Right atrium auricular region (tissue), 2 donors: ENCODE measurements at regions not wholly inside any gene's neighbourhood (a gene's known extent, or its start where the extent isn't known, plus 50 kb on each side); places are given as distances from the start of the nearest gene placed in this dataset.

Experiments
- DNase-seq: peaks from one replicate; pipeline ENCODE4 v3.0.0-alpha.2; 2019; ENCODE audit warnings: low spot score
- H3K27ac ChIP-seq, 2 donors: fragments of 200-600 bp; sonication (generic); 1 replicate in 1 of 2; 2 replicates in 1 of 2; pipeline ENCODE4 v1.5.1; 2016 to 2019
- H3K27me3 ChIP-seq, 2 donors: fragments of 200-600 bp; sonication (generic); one replicate each; pipeline versions ENCODE4 v1.5.1 to v1.6.0; 2017 to 2019
- H3K36me3 ChIP-seq: fragments of 200-600 bp; sonication (generic); one replicate; pipeline ENCODE4 v1.5.1; 2016
- H3K4me1 ChIP-seq, 2 donors: fragments of 200-600 bp; sonication (generic); one replicate each; pipeline versions ENCODE4 v1.5.1 to v1.6.0; 2017 to 2019
- H3K4me3 ChIP-seq, 2 donors: fragments of 200-600 bp; sonication (generic); 1 replicate in 1 of 2; 2 replicates in 1 of 2; pipeline ENCODE4 v1.5.1; 2017 to 2019; ENCODE audit warnings: mild to moderate bottlenecking in 1 of 2, moderate library complexity in 1 of 2
- H3K9me3 ChIP-seq, 2 donors: fragments of 200-600 bp; sonication (generic); one replicate each; pipeline ENCODE4 v1.5.1; 2019
- TF ChIP-seq, protein P1 (sequence below), 2 donors: fragments of 200-600 bp; sonication (generic); IDR thresholded peaks; one replicate each; pipeline ENCODE4 v1.5.1; 2019; ENCODE audit warnings: antibody characterized with exemption in 2 of 2

DNA sequence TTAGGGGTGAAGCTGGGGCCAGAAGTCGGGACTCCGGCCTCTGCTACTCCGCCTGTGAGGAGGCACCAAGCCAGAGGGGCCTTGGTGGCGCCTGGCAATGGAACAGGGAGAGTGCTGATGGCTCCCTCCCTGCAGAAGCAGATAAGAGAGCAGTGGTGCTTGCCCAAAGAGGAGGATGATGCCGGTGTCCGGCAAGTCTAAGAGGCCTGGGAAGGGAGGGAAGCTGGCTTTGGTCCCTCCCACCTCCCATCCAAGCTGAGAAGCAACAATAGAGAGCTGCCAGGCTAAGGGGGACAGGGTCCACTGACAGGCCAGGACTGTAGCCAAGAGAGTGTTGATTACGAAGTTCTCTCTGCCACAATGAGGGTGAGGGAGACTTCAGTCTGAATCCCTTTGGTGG lies 479.5 kb downstream of the TNS1 start:
- Histone ChIP-seq H3K27ac (peak overlapping the region in 1 of 2 donors; percentile 2), H3K9me3 (no peaks in the 10 kb centered on the region)
- TF ChIP-seq, protein P1, sequence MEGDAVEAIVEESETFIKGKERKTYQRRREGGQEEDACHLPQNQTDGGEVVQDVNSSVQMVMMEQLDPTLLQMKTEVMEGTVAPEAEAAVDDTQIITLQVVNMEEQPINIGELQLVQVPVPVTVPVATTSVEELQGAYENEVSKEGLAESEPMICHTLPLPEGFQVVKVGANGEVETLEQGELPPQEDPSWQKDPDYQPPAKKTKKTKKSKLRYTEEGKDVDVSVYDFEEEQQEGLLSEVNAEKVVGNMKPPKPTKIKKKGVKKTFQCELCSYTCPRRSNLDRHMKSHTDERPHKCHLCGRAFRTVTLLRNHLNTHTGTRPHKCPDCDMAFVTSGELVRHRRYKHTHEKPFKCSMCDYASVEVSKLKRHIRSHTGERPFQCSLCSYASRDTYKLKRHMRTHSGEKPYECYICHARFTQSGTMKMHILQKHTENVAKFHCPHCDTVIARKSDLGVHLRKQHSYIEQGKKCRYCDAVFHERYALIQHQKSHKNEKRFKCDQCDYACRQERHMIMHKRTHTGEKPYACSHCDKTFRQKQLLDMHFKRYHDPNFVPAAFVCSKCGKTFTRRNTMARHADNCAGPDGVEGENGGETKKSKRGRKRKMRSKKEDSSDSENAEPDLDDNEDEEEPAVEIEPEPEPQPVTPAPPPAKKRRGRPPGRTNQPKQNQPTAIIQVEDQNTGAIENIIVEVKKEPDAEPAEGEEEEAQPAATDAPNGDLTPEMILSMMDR (IDR thresholded peaks at IDR 0.05): no peak

DNA sequence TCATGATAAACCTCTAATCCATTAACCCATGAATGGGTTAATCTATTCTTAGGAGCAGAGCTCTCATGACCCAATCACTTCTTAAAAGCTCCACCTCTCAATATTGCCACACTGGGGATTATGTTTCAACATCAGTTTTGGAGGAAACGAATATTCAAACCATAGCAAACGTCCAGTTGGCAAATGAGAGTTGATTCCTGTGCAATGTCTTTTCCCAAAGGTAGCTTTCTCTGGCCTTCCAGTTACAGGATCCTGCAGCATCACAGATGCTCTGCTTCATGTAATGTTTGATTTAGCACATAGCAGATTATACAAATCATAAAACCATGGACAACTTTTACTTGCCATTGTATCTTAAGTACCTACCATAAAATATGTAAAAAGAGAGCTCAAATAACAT lies 481.0 kb downstream of the TNS1 start:
- no peak for DNase-seq
- peaks cover 0 to 21% of the 10 kb centered on the region in 2 donors for H3K4me1 ChIP-seq
- no peaks in the 10 kb centered on the region for H3K27me3 ChIP-seq
- TF ChIP-seq, protein P1 (IDR thresholded peaks at IDR 0.05): no peak
- no peak overlapping the region for H3K27ac ChIP-seq
- no peaks in the 10 kb centered on the region for H3K36me3 ChIP-seq
- H3K4me3 ChIP-seq: no peak overlapping the region
- no peaks in the 10 kb centered on the region for H3K9me3 ChIP-seq

More for the DNA sequence above, 479.5 kb downstream of the TNS1 start:
- Histone ChIP-seq H3K4me3 (no peak overlapping the region), H3K4me1 (peaks cover 0 to 21% of the 10 kb centered on the region in 2 donors), H3K27me3 (no peaks in the 10 kb centered on the region), H3K36me3 (no peaks in the 10 kb centered on the region)
- DNase-seq: no peak

DNA sequence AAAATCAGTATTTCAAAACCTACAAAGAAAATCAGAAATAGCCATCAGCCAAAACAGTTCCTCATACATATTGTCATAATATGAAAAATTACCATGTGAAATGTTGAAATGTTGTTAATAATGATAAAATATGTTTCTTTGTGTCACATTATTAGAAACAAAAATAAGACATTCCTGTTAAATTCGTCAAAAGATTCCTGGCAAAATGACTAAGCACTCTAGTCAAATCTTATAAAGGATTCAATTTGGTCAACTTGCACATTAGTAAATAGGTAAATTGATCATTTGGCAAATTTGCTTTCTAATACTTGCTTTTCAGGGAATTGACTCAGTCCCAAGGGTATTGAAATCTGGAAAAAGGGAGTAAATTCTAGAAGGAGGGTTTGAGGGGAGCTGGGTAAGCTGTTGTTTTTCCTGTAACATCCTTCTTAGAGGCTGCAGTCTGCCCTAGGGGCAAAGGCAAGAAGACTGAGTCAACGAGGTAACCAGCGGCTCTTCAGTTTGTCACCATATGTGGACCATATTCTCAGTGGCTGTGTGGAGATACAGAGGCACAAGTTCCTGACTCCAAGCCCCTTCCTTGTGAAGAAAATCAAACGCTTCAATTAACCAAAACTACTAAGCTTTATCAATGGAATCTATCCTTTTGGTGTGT lies 482.3 kb downstream of the TNS1 start:
- Histone ChIP-seq H3K9me3 (no peaks in the 10 kb centered on the region), H3K4me1 (peaks cover 0 to 11% of the 10 kb centered on the region in 2 donors), H3K27me3 (no peaks in the 10 kb centered on the region), H3K36me3 (no peaks in the 10 kb centered on the region), H3K27ac (no peak overlapping the region), H3K4me3 (no peak overlapping the region)
- TF ChIP-seq, protein P1 (IDR thresholded peaks at IDR 0.05): no peak
- no peak for DNase-seq

DNA sequence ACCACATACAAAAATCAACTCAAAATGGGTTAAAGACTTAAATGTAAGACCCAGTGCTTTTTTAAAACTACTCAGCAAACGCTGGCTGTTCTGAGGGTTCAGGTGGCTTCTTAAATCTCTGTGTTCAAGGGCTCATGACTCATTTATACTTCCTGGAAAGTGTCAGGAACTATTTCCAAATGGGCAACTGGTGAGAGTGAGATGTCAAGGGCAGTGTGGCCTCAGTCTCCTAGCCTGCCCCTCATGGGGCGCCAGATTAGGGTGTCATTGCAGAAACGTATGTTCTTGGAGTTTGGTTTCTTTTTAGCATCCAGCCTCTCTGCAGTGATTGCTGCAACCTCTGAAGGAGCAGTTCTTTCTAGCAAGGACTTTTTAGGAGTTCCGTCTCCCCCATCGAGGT lies 485.4 kb downstream of the TNS1 start:
- Histone ChIP-seq H3K36me3 (no peaks in the 10 kb centered on the region), H3K9me3 (no peaks in the 10 kb centered on the region), H3K27me3 (no peaks in the 10 kb centered on the region), H3K27ac (no peak overlapping the region), H3K4me1 (no peaks in the 10 kb centered on the region), H3K4me3 (no peak overlapping the region)
- TF ChIP-seq, protein P1 (IDR thresholded peaks at IDR 0.05): no peak
- no peak for DNase-seq

DNA sequence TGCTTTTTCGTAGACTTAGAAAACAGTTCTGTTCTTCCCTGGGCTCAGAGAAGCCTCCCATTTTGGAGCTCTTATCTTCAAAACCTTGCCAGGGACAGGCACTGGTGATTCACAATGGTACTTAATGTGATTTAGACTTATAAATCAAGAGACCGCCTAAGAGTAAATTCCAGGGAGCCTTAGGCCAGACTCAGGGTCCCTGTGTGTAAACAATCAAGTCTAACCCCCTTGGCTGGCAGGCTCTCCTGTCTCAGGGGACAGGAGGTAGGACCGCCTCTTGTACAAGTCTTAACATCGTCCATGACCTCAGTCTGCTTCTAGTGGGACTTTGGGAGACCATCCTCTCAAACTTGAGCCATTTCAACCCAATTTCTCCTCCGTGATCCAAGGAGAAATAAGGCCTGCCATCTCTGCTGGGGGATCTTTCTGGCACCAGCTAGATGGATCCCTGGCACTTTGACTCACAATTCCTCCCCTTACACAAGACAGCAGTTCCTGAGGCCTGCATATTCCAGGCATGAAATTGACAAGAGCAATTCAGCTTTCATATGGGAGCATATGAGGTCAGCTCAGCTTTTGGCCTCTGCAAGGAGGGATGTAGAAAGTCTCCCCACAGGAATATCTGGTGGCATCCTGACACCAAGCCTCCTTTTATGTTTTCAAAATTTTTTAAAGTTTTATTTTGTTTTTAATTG lies 487.0 kb downstream of the TNS1 start:
- DNase-seq: no peak
- Histone ChIP-seq H3K4me1 (peaks cover 0 to 11% of the 10 kb centered on the region in 2 donors), H3K27me3 (no peaks in the 10 kb centered on the region), H3K36me3 (no peaks in the 10 kb centered on the region), H3K27ac (no peak overlapping the region), H3K4me3 (no peak overlapping the region), H3K9me3 (no peaks in the 10 kb centered on the region)
- TF ChIP-seq, protein P1 (IDR thresholded peaks at IDR 0.05): no peak
